ENCODE measurements at regions not wholly inside any gene's neighbourhood (a gene's known extent, or its start where the extent isn't known, plus 50 kb on each side); places are given as distances from the start of the nearest gene placed in this dataset.
"Not testable (repeated sequence)": the region's sequence is repeated elsewhere in the genome, so short reads cannot be mapped to it uniquely, and the experiment has no call there.

DNA sequence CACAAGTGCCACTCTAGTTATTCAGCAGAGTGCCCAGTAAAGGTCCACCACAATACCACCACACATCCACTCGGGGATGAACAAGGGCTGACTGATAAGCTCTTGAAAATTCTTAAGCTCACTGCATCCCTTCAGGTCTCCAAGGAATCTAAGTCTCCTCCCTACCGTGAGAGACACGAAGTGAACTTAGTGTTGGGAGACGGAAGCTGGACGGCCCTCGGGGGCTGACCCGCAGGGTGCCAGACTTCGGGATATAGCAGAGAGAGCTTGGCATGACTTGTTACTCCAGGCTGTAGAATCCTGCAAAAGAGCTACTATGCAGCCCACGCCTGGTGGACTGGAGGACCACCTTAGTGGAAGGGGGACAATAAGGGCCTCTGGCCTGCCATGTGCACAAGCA, 75.1 kb downstream of the LYZL1 start:
- not testable (repeated sequence) for FAIRE-seq

DNA sequence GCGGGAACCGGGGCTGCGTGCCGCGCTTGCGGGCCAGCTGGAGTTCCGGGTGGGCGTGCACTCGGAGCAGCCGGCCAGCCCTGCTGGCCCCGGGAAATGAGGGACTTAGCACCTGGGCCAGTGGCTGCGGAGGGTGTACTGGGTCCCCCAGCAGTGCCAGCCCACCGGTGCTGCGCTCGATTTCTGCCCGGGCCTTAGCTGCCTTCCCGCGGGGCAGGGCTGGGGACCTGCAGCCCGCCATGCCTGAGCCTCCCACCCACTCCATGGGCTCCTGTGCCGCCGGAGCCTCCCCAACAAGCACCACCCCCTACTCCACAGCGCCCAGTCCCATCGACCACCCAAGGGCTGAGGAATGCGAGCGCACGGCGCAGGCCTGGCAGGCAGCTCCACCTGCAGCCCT, 77.3 kb downstream of the LYZL1 start:
- FAIRE-seq, result not testable (repeated sequence)

DNA sequence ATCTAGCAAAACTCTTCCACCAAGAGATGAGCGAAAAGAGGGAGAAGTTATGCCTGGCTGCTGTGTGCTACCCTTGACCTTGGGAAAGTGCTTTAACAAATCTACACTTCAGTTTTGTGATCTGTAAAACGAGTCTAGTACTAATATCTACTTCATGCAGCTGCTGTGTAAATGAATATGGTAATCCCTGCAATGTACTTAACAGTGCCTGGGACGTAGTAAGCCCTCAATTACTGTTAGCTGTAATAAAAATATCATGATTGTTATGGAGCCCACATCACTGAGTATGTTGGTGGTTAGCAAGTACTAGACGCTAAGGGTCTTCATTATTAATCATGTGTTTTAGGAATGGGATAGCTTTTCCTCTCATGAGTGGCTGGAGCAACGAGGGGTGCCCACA, 80.5 kb downstream of the LYZL1 start:
- FAIRE-seq, result no peak

DNA sequence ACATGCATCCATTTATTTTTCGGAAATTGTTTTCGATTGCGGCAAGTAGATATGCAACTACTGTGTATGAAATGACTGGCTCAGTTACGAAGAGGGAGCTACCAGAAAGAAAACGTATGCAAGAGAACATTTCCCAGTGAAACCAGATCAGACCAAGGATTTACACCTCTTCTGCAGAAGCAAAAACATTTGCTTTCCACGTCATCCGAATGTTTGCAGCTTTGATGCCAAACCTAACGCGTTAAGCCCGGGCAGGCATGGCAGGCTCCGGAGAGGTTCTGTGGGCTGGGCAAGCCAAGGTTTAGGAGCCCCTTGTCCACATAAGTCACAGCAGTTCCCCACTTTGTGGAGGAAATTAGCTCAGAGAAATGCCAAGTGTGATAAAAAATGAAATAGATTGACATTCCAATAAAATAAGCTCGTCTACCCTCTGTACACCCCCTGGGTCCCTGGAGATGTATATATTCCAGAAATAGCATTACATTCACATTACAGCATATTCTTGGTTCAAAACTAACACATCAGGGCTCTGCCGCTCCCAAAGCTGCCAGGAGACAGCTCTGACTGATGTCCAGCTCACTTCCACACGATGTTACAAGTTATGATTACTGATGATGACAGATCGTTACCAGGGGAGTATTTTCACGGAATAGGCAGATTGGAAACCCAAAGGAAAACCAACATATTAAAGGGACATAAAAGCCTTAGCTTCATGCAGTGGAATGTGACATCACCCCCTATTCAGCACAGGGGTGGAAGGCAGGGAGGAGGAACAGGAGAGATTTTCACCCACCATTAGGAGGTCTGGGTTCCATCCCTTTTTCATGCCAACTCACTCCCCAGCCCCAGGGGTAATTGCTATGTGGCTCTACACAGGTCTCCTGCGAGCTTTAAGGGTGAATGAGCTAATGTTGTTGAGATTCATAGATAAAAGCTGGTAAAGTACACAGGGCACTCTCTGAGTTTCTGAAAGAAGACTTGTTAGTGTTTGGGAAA, 81.5 kb downstream of the LYZL1 start:
- peak; percentile 100 for FAIRE-seq

DNA sequence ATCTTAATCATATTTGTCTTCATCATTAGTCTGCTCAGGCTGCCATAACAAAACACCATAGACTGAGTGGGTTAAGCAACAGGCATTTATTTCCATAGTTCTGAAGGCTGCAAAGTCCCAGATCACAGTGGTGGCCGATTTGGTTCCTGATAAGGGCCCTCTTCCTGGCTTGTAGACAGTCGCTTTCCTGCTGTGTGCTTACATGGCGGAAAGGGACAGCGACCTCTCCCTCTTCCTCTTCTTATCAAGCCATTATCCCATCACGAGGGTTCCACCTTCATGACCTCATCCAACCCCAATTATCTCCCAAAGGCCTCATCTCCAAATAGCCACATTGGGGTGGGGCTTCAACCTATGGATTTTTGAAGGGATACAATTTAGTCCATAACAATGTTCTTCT, 84.0 kb downstream of the LYZL1 start:
- FAIRE-seq, result no peak

DNA sequence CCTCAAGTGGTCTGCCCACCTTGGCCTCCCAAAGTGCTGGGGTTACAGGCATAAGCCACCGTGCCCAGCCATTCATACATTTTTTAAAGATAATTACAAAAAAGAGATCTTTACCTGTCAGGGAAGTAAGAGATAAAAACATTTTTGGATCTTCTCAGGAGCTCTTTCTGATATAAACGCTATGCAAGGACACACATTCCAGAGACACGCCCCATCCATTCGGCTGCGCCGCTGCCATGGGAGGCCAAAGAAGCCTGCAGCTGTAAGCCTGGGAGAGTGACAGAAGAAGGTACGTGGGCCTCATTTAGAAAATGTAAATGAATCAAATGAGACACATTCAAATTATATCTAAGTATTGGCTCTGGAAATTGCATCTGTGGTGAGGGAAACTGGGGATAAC, 85.3 kb downstream of the LYZL1 start:
- no peak for FAIRE-seq

DNA sequence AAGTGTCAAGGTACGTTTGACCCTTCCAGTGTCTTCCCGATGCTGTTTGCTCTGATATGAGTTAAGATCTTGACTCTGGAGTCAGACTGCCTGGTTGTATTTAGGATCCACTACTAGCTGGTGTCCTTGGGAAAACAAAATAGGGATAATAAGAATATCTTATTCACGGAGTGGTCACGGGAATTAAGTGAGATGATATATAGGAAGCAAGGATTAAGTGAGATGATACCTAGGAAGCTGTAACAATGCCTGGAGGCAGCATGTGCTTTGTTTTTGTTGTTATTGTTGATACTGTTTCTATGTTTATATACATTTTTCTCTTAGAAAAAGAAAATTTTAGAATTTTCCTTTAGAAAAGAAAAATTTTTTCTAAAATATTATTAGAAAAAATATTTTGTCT, 87.0 kb downstream of the LYZL1 start:
- peak; percentile 88 for FAIRE-seq

DNA sequence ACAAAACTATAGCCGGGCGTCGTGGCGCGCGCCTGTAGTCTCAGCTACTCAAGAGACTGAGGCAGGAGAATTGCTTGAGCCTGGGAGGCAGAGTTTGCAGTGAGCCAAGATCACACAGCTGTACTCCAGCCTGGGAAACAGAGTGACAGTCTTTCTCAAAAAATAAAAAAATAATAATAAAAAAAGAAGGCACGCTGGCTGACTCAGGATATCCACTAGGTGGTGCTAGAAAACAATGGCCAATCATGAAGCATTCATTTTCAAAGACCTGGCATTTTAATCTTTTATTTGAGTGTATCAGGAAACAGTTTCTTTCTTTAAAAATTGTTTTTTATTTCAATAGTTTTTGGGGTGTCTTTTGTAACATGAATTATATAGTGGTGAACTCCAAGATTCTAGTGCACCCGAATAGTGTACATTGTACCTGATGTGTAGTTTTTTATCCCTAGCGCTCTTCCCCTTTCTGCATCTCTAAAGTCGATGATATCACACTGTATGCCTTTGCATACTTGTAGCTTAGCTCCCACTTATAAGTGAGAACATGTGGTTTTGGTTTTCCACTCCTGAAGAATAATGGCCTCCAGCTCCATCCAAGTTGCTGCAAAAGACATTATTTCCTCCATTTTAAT, 88.6 kb downstream of the LYZL1 start:
- FAIRE-seq, result peak; percentile 98

DNA sequence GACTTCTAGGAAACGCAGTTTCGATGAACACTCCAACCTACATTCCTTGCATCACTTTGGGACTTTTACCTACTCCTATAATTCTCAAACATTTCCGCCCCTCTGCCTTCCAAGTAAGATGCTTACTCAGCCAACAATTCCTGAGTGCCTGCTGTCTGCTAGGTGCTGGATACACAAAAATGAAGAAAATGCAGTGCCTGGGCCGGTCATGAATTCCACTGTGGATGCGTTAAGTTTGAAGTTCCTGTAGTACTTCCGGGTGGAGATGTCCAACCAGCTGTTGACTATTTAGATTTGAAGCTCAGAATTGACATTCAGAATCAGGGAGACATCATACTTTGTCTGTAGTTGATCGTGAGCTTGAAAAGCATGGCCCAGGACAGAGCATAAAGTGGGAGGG, 89.2 kb downstream of the LYZL1 start:
- FAIRE-seq, result peak; percentile 15

DNA sequence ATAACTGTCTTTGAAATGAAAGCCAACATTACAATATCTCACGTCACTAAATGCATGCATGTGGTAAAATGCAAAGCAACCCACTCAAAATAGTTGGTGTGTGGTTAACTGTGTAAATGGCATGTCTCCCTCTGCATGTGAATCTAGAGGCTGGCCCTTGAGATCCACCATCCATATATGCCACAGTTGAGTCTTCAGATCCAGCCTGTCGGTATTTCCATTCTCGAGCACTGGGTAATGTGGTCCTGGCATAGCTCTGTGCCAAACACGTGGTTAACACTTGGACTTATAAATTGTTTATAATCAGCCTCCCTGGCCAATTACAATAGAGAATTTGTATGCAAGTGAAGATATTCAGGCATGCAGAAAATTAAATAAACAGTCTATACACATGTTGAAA, 90.3 kb downstream of the LYZL1 start:
- peak; percentile 66 for FAIRE-seq

DNA sequence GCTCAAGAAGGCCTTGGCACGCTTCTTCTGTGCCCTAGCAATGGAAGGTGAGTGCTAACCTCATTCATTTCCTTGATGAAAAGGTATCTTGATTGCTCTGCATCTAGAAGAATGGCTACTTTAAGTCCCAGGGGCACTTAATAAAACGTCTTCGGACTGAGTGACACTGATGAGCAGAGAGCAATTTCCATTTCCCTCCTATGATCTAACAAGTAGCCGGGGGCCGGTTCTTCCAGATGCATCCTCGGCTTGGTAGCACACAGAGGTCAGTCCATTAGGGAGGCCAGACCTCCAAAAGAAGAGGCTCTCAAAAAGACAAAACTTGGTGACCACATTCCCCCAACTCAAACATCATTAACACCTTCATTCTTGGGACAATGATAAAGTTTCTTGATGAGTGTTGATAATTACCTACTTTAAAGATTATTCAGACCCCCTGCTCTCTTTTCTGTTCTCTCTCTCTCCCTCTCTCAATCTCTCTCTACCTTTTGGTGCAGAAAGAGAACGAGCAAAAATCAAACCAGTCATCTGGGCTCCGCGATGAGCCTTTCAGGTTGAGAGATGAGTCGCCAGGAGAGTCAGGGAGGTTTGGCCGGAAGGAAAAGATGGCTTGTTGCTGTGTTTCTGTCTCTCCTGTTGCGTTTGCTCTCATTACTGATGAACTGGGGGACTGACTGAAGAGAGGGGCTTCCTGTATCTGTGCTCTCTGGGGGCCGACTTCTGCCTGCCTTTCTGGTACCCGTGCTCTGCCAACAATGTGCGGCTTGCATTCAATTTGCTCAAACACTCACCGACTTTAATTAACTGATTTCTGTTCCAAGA, 91.1 kb downstream of the LYZL1 start:
- not testable (repeated sequence) for FAIRE-seq

DNA sequence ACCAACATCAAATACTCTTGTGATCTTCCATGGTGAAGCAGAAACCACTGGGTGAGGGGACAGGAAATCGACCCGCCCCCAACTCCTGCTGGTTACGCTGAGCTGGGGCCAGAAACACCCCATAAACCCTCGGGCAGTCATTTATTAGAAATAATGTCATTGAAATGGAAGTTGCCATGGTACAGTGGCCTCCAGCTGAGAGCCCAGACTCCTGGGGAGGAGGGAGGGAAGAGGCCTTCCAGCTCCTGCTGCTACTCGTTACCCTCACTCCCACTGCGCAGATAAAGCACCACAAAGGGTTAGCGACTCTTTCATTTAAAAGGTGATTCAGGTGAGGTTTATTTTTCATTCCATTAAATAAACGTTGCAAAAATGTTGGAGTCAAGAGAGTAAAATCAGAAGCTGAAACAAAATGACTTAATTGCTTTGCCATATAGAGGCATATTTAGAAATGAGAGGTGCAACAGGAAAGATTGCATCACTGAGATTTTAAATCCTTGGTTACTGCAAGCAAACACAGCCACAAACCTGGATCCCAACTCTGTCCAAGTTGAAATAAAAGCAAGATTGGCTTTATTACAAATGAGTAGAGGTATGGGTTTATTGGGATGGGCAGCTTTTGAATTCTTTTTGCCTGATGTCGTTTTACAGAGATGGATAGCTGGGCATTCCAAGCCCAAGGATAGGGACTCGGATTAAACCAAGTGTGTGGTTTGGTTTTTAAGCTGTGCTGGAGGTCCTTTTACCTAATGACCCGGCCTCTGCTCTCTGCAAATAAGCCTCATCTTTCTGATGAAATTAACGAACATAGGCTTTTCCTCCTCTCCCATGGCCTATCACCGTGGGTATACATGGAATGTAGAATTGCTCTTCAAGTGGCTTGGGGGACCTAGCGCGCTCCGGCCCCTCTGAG, 92.0 kb downstream of the LYZL1 start:
- FAIRE-seq, result peak; percentile 100

DNA sequence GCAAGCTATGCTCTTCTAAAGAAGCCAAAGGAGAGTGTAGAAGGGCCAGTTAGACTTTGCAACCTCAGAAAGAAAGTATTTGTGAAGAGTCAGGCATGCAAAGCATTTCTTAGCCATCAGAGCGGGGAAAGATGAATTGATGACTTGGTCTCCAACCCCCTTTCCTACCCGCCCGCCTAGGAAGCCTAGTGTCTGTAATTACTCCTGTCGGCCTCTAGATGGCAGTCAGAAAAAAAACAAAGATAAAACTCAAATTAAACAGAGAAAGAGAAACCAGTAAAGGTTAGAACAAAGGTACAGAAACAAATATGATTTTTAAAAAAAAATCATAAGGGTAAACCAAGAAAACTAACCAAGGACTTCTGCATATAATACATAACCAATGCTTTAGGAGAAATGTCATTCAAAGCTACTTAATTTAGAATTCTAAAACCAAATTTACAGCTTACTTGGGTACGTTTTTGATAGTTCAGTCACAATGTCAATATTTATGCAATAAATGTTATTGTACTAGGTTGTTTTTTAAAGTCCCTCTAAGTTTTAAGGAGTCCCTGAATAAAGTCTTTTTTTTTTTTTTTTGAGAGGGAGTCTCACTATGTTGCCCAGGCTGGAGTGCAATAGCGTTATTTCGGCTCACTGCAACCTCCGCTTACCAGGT, 97.6 kb downstream of the LYZL1 start:
- FAIRE-seq, result peak; percentile 99

DNA sequence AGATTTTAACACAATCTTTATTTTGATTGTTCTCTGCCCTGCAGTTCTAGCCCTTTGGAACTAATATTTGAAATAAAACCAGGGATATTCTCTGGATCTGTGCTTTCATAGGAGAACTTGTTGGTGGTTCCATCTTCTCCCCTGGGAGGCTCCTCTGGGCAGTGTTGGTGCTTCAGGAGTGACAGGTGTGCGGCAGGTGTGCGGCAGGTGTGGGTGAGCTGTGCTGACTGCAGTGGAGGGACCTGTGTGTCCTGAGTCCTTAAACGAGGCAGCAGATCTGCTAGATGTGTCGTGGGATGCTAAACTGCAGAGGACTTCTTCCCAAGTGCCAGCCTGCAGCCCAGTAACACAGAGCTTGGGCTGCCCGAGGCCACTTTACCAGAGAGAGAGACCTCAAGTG, 98.4 kb downstream of the LYZL1 start:
- no peak for FAIRE-seq

DNA sequence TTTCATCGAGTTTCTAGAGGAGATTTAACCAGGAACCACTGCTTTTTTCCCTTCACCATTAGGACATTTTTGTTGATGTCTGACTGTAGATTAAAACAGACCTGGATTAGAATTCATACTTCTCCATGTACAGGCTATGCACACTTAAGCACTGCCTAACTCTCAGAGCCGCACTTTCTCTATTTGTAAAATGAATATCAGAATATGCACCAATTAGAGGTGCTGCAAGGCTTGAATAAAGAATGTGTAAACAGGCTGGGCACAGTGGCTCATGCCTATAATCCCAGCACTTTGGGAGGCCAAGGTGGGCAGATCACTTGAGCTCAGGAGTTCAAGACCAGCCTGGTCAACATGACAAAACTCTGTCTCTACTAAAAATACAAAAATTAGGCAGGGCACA, 99.2 kb downstream of the LYZL1 start:
- not testable (repeated sequence) for FAIRE-seq

DNA sequence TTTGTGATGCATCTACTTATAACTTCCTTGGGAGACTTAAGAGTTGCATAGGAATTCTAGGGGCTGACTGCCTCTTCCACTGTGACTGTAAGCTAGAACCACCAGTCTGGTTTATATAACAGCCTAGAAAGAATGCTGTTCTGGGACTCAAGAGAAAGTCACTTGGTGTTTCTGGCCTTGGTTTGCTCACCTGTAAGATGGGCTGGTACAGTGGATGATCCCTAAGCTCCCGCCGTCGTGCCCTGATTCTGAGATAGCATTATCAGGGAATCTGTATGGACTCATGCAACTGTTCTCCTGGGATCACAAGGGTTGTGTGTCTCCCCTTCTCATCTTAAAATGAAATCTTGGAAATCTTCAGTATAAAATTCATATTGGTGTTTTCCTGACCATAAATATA, 100.6 kb downstream of the LYZL1 start:
- no peak for FAIRE-seq

DNA sequence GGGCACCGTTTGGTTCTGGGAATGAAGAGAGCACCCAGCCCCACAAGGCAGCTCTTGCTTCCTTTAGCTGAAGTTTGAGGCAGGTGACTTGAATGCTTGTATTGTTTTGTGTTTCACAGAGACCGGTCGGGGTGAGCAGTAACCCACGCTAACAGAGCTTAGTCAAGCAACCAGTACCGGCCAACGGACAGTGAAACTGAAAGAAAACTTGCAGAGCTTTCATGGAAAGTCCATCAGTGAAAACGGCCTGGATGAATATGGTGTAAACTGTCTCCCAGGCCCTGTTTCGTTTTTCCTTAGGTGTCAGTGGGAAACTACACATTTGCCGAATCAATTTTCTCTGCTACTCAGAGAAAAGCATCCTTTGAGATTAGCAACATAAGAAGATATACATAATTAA, 101.1 kb downstream of the LYZL1 start:
- FAIRE-seq, result no peak

DNA sequence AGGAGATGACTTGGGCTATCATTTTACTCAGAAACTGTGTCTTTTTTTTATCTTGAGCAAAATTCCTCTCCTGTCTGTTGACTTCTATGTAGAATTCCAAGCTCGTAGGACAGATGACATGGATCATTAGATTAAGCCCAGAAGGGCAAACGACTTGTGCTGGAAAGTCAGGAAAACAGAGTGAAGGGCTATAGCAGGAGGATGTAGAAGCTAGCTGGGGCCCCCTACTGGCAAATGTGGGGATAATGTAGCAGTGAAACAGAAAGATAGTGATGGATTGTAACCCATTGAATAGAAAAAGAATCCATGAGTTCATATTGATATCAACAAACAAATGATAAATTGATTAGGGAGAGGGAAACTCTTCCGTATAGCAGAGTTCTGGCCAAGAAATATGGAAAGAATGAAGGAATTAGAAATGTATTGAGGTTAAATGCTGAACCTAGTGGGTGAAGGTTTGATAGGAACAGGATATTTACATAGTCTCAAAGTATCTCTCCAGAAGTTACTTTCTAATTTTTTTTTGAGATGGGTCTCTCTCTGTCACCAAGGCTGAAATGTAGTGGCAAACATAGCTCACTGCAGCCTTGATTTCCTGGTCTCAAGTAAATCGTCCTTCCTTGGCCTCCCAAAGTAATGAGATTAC, 103.6 kb downstream of the LYZL1 start:
- peak; percentile 99 for FAIRE-seq

DNA sequence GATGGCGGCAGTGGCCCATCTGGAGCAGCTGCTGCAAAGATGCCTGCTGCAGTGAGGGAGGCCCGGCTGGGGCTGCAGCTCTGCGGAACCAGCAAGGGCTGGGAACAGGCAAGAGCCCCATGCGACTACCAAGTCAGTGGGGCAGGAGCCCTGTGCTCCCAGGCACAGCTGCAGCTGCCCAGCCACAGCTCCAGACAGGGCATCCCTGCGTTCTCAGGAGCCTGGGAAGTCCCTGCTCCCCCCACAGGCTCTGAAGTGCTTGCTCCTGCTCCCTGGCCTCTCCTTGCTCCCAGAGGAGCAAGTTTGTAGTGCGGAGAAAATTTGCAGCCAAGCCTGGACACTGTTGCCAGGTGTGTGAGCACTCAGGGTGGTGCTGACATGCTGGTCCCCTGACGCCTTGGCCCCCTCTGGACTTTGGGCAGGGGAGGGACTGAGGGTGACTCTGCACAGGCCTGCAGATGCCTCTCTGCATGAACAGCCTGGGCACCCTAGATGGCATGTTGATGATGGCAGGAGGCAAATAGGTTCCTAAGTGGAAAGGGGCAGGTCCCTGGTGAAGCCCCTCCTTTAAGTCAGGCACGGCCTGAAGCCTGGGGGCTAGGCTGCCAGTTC, 105.6 kb downstream of the LYZL1 start:
- FAIRE-seq, result peak; percentile 19

DNA sequence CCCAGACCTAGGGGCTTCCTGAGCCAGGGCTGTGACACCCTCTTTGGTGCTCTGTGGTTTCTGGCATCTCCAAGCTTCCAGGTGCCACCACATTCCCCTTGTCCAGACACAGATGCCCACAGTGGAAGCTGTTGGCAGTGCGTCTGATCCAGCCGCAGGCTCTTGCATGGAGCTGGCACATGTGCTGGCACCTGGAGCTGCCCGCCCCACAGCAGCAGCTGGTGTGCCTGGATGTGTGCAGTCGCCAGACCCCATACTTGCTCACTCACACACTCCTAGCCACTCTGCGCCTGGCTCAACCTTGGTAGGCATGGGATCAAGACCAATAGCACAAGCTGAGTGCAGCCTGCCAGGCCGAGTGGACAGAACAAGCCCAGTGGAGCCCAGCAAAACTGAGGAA, 106.5 kb downstream of the LYZL1 start:
- FAIRE-seq, result no peak

DNA sequence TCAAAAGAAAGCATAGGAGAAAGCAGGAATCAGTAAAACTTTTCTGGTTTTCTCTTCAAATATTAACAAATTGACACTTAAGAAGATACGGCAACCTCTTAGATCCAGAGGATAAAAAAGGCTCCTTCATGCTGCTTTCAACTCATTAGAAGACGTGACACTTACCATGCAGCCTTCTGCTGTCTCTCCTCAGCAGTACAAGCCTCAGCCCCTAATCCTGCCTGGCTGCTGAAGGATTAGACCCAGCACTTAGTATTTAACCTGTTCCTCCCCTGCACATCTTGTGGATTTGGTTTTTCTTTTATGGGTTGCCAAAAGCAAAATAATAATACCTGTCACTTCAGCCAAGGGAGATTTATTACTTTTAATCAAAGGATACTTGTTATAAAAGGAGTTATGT, 108.4 kb downstream of the LYZL1 start:
- peak; percentile 86 for FAIRE-seq

All from G401.6 (cell line).